HepG2 (cell line): ENCODE measurements at regions not wholly inside any gene's neighbourhood (a gene's known extent, or its start where the extent isn't known, plus 50 kb on each side); places are given as distances from the start of the nearest gene placed in this dataset.

Source experiments
- FOXO1 ChIP-seq: sonication (generic); formaldehyde crosslinking; IDR thresholded peaks from 2 replicates; pipeline ENCODE4 v1.4.0; 2020; ENCODE audit warnings: missing genetic modification reagents
- HNF4A ChIP-seq: sonication (generic); formaldehyde crosslinking; IDR thresholded peaks from 2 replicates; pipeline ENCODE4 v1.4.0; 2020; ENCODE audit warnings: missing genetic modification reagents
- MLLT10 ChIP-seq: sonication (generic); formaldehyde crosslinking; IDR thresholded peaks from 2 replicates; pipeline ENCODE4 v1.4.0; 2020; ENCODE audit warnings: missing genetic modification reagents
- RFX5 ChIP-seq: IDR thresholded peaks from 2 replicates; pipeline ENCODE4 v1.6.1; 2011; ENCODE audit warnings: low read depth, low read length, improper control_type of control experiment
- TAF1 ChIP-seq: sonication (generic); formaldehyde crosslinking; IDR thresholded peaks from 2 replicates; pipeline ENCODE4 v1.4.0; 2020; ENCODE audit warnings: missing genetic modification reagents
- ZNF678 ChIP-seq: sonication (generic); formaldehyde crosslinking; IDR thresholded peaks from 2 replicates; pipeline ENCODE4 v1.4.0; 2020; ENCODE audit warnings: mild to moderate bottlenecking, missing genetic modification reagents
- TF ChIP-seq, protein P1 (sequence below): sonication (generic); formaldehyde crosslinking; IDR thresholded peaks from 2 replicates; pipeline ENCODE4 v1.4.0; 2020; ENCODE audit warnings: missing genetic modification reagents
- TF ChIP-seq, protein P2 (sequence below): sonication (generic); formaldehyde crosslinking; IDR thresholded peaks from 2 replicates; pipeline ENCODE4 v1.8.0; 2022; ENCODE audit warnings: missing genetic modification reagents, low read depth, mild to moderate bottlenecking, borderline replicate concordance
- TF ChIP-seq, protein P3 (sequence below): sonication (generic); formaldehyde crosslinking; IDR thresholded peaks from 2 replicates; pipeline ENCODE4 v1.8.0; 2022; ENCODE audit warnings: missing genetic modification reagents, mild to moderate bottlenecking, borderline replicate concordance
- TF ChIP-seq, protein P4 (sequence below): sonication (generic); formaldehyde crosslinking; IDR thresholded peaks from 2 replicates; pipeline ENCODE4 v1.8.0; 2022; ENCODE audit warnings: mild to moderate bottlenecking, missing genetic modification reagents, borderline replicate concordance

DNA sequence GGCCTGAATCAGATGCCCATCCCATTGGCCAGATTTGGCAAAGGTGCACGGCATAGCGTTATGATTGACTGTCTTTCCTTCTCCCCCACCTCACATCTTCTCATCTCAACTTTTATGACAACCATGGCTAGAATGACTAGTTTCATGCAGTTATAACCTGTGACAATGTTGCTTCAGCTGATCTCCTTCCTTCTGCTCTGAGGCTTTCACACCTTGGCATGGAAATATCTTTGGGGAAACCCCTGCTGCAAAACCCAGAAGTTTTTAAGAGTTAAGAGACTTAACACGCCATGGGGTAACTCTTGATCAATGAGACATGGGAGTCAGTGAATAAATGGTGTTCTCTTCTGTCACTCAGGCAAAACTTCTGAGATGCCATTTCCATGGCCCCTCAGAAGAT, 290.7 kb upstream of the MDFIC2 start (continued):
- TF ChIP-seq, protein P1, sequence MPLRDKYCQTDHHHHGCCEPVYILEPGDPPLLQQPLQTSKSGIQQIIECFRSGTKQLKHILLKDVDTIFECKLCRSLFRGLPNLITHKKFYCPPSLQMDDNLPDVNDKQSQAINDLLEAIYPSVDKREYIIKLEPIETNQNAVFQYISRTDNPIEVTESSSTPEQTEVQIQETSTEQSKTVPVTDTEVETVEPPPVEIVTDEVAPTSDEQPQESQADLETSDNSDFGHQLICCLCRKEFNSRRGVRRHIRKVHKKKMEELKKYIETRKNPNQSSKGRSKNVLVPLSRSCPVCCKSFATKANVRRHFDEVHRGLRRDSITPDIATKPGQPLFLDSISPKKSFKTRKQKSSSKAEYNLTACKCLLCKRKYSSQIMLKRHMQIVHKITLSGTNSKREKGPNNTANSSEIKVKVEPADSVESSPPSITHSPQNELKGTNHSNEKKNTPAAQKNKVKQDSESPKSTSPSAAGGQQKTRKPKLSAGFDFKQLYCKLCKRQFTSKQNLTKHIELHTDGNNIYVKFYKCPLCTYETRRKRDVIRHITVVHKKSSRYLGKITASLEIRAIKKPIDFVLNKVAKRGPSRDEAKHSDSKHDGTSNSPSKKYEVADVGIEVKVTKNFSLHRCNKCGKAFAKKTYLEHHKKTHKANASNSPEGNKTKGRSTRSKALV = no peak
- TF ChIP-seq MLLT10 (CRISPR knock-in tag) (no peak), HNF4A (CRISPR knock-in tag) (no peak), FOXO1 (no peak), RFX5 (no peak), TAF1 (CRISPR knock-in tag) (no peak), ZNF678 (CRISPR knock-in tag) (no peak)
- TF ChIP-seq, protein P2, sequence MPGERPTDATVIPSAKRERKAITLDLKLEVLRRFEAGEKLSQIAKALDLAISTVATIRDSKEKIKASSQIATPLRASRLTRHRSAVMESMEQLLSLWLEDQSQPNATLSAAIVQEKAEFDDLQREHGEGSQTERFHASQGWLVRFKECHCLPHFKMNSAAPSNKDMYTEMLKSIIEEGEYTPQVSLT (CRISPR knock-in tag) = no peak
- TF ChIP-seq, protein P3, sequence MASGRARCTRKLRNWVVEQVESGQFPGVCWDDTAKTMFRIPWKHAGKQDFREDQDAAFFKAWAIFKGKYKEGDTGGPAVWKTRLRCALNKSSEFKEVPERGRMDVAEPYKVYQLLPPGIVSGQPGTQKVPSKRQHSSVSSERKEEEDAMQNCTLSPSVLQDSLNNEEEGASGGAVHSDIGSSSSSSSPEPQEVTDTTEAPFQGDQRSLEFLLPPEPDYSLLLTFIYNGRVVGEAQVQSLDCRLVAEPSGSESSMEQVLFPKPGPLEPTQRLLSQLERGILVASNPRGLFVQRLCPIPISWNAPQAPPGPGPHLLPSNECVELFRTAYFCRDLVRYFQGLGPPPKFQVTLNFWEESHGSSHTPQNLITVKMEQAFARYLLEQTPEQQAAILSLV (CRISPR knock-in tag) = no peak
- TF ChIP-seq, protein P4, sequence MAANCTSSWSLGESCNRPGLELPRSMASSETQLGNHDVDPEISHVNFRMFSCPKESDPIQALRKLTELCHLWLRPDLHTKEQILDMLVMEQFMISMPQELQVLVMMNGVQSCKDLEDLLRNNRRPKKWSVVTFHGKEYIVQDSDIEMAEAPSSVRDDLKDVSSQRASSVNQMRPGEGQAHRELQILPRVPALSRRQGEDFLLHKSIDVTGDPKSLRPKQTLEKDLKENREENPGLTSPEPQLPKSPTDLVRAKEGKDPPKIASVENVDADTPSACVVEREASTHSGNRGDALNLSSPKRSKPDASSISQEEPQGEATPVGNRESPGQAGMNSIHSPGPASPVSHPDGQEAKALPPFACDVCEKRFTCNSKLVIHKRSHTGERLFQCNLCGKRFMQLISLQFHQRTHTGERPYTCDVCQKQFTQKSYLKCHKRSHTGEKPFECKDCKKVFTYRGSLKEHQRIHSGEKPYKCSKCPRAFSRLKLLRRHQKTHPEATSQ (CRISPR knock-in tag) = no peak
